ENCODE measurements at regions not wholly inside any gene's neighbourhood (a gene's known extent, or its start where the extent isn't known, plus 50 kb on each side); places are given as distances from the start of the nearest gene placed in this dataset.

DNA sequence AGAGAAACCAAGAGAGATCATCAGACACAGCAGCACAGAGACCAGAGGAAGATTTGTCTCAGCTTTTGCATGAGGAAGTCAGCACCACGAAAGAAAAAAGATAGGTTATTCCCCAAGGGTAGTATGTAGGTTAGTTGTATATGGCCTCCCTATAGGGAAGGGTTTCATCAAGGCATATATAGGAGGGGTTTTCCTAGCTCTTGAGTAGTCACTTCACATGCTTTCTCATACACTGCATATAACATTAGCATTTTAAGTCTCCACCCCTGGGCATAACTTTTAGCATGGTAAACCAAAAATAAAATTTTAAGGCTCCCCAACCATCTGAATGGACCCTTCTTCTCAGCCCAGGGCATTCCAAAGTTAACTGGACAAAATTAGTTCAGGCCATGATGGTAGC lies 1571.6 kb upstream of the ACO1 start:
- no peak overlapping the region for H3K4me3 ChIP-seq (replicated peaks in 1 of 3; ENCODE audit: insufficient read depth in 1 of 3, low read depth in 1 of 3, low read length in 3 of 3)
- DNase-seq (ENCODE audit: low read depth, low spot score) (no peak), FAIRE-seq (no peak)
- no peaks in the 10 kb centered on the region for H3K4me1 ChIP-seq (ENCODE audit: control insufficient read depth, extremely low read depth, insufficient read depth, low read length)
- no TSS peak for BruUV-seq (replicated peaks)
- no peaks in the 10 kb centered on the region for H3K27me3 ChIP-seq (ENCODE audit: control insufficient read depth in 2 of 2, insufficient read depth in 2 of 2, low read length in 2 of 2)
- no peaks in the 10 kb centered on the region for H3K9me1 ChIP-seq (replicated peaks; ENCODE audit: control insufficient read depth, extremely low read depth, insufficient read depth, low read length)
- TF ChIP-seq, protein P1, sequence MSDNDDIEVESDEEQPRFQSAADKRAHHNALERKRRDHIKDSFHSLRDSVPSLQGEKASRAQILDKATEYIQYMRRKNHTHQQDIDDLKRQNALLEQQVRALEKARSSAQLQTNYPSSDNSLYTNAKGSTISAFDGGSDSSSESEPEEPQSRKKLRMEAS (IDR thresholded peaks at IDR 0.05; ENCODE audit: insufficient read depth, insufficient read length): no peak
- no peak for TF ChIP-seq EZH2 (IDR thresholded peaks at IDR 0.05; ENCODE audit: borderline replicate concordance, low read depth, low read length, severe bottlenecking)
- no peak for TF ChIP-seq FOS (IDR thresholded peaks at IDR 0.05; ENCODE audit: borderline replicate concordance, insufficient read depth, low read length)
- no peak for TF ChIP-seq POLR2A (IDR thresholded peaks at IDR 0.05; ENCODE audit: low read depth, low read length)
- TF ChIP-seq, protein P2, sequence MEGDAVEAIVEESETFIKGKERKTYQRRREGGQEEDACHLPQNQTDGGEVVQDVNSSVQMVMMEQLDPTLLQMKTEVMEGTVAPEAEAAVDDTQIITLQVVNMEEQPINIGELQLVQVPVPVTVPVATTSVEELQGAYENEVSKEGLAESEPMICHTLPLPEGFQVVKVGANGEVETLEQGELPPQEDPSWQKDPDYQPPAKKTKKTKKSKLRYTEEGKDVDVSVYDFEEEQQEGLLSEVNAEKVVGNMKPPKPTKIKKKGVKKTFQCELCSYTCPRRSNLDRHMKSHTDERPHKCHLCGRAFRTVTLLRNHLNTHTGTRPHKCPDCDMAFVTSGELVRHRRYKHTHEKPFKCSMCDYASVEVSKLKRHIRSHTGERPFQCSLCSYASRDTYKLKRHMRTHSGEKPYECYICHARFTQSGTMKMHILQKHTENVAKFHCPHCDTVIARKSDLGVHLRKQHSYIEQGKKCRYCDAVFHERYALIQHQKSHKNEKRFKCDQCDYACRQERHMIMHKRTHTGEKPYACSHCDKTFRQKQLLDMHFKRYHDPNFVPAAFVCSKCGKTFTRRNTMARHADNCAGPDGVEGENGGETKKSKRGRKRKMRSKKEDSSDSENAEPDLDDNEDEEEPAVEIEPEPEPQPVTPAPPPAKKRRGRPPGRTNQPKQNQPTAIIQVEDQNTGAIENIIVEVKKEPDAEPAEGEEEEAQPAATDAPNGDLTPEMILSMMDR (IDR thresholded peaks at IDR 0.05; ENCODE audit: extremely low read depth in 1 of 2, insufficient read depth in 1 of 2, low read depth in 1 of 2, low read length in 2 of 2): no peak
- TF ChIP-seq MYC (IDR thresholded peaks at IDR 0.05; ENCODE audit: low read depth, low read length): no peak
- no peak for TF ChIP-seq GATA2 (IDR thresholded peaks at IDR 0.05; ENCODE audit: insufficient read depth, insufficient read length, low read depth, low read length)
- TF ChIP-seq POLR2AphosphoS5 (IDR thresholded peaks at IDR 0.05; ENCODE audit: insufficient read depth, low read depth, low read length): no peak
- no peak for TF ChIP-seq JUN (IDR thresholded peaks at IDR 0.05; ENCODE audit: borderline replicate concordance, insufficient read depth, insufficient read length, low read depth)
- no peak overlapping the region for H3K4me2 ChIP-seq (ENCODE audit: insufficient read depth, low read length)
- H4K20me1 ChIP-seq (replicated peaks; ENCODE audit: control insufficient read depth, extremely low read depth, insufficient read depth, low read length): no peaks in the 10 kb centered on the region
- CTCF ChIA-PET: no interaction called here
- H3K27ac ChIP-seq (ENCODE audit: insufficient read depth, low read depth, low read length): no peak overlapping the region
- H3K9ac ChIP-seq (replicated peaks; ENCODE audit: extremely low read depth, insufficient read depth, low read length): no peak overlapping the region
- no peaks in the 10 kb centered on the region for H3K9me3 ChIP-seq (replicated peaks; ENCODE audit: control insufficient read depth, insufficient read depth, low read length)
- H2AFZ ChIP-seq (ENCODE audit: low read depth, low read length): no peak overlapping the region
- dilution Hi-C loops (cut with MboI; ENCODE audit: extremely low pct_ligation_motif_present, low sequenced_read_pairs): no loop called here
- no peaks in the 10 kb centered on the region for H3K36me3 ChIP-seq (ENCODE audit: control insufficient read depth in 2 of 2, extremely low read depth in 1 of 2, insufficient read depth in 2 of 2, low read length in 2 of 2)
- POLR2A ChIA-PET: no interaction called here
- H3K79me2 ChIP-seq (ENCODE audit: control insufficient read depth, insufficient read depth, low read length): no peaks in the 10 kb centered on the region
- intact Hi-C loops (cut with micrococcal nuclease): no loop called here
